Liver (tissue), 8 donors: ENCODE measurements at regions not wholly inside any gene's neighbourhood (a gene's known extent, or its start where the extent isn't known, plus 50 kb on each side); places are given as distances from the start of the nearest gene placed in this dataset.

Experiments
- DNase-seq: peaks from one replicate; pipeline ENCODE4 v3.0.0-alpha.2; 2017; ENCODE audit warnings: low spot score
- H3K27ac ChIP-seq, 2 donors: one replicate each; pipeline ENCODE4 v1.7.0; 2013; ENCODE audit warnings: inconsistent platforms in 2 of 2, low read length in 2 of 2, control low read depth in 1 of 2, low read depth in 1 of 2, mild to moderate bottlenecking in 1 of 2
- H3K27me3 ChIP-seq, 4 donors: one replicate each; pipeline versions ENCODE4 v1.6.1 to v1.7.0; 2013; ENCODE audit warnings: low read length in 3 of 4, inconsistent platforms in 1 of 4, mild to moderate bottlenecking in 1 of 4, moderate library complexity in 1 of 4; ENCODE audit not compliant: control insufficient read depth in 4 of 4, insufficient read depth in 4 of 4
- H3K36me3 ChIP-seq, 4 donors: one replicate each; pipeline versions ENCODE4 v1.6.1 to v1.7.0; 2013; ENCODE audit warnings: low read length in 3 of 4, mild to moderate bottlenecking in 3 of 4, low read depth in 1 of 4, moderate library complexity in 1 of 4; ENCODE audit not compliant: control insufficient read depth in 4 of 4, insufficient read depth in 3 of 4
- H3K4me1 ChIP-seq, 4 donors: one replicate each; pipeline versions ENCODE4 v1.6.1 to v1.7.0; 2013; ENCODE audit warnings: low read length in 3 of 4, mild to moderate bottlenecking in 3 of 4, moderate library complexity in 1 of 4; ENCODE audit not compliant: control insufficient read depth in 4 of 4, insufficient read depth in 4 of 4
- H3K4me3 ChIP-seq, 3 donors: one replicate each; pipeline versions ENCODE4 v1.6.1 to v1.7.0; 2013; ENCODE audit warnings: low read length in 3 of 3, control low read depth in 1 of 3, low read depth in 1 of 3, mild to moderate bottlenecking in 1 of 3
- H3K9ac ChIP-seq, 2 donors: one replicate each; pipeline ENCODE4 v1.7.0; 2013; ENCODE audit warnings: low read length in 2 of 2, mild to moderate bottlenecking in 2 of 2, moderate library complexity in 2 of 2, control low read depth in 1 of 2, low read depth in 1 of 2
- H3K9me3 ChIP-seq, 4 donors: one replicate each; pipeline versions ENCODE4 v1.6.1 to v1.7.0; 2013; ENCODE audit warnings: low read length in 3 of 4; ENCODE audit not compliant: control insufficient read depth in 4 of 4
- ATF3 ChIP-seq: IDR thresholded peaks from 2 replicates; pipeline ENCODE4 v1.6.1; 2016; ENCODE audit warnings: antibody characterized with exemption
- CTCF ChIP-seq: fragments of 150-350 bp; IDR thresholded peaks from 2 replicates; pipeline ENCODE4 v1.5.1; 2017; ENCODE audit warnings: improper control_type of control experiment, low read depth, low read length; ENCODE audit not compliant: missing input control
- EGR1 ChIP-seq, 2 donors: IDR thresholded peaks; 2 replicates each; pipeline ENCODE4 v1.6.1; 2016 to 2018; ENCODE audit warnings: antibody characterized with exemption in 2 of 2, low read depth in 2 of 2
- FOXA1 ChIP-seq: IDR thresholded peaks from 2 replicates; pipeline ENCODE4 v1.6.1; 2016; ENCODE audit warnings: antibody characterized with exemption
- FOXA2 ChIP-seq: IDR thresholded peaks from 2 replicates; pipeline ENCODE4 v1.6.1; 2016; ENCODE audit warnings: antibody characterized with exemption
- GABPA ChIP-seq, 2 donors: IDR thresholded peaks in 1 of 2; conservative IDR thresholded peaks in 1 of 2; 2 replicates each; pipeline ENCODE4 v1.6.1; 2016; ENCODE audit warnings: antibody characterized with exemption in 2 of 2, mild to moderate bottlenecking in 1 of 2, moderate library complexity in 1 of 2
- HNF4A ChIP-seq, 2 donors: conservative IDR thresholded peaks; 2 replicates each; pipeline ENCODE4 v1.6.1; 2016; ENCODE audit warnings: antibody characterized with exemption in 2 of 2, mild to moderate bottlenecking in 2 of 2
- HNF4G ChIP-seq: IDR thresholded peaks from 2 replicates; pipeline ENCODE4 v1.6.1; 2016; ENCODE audit warnings: antibody characterized with exemption
- JUND ChIP-seq, 2 donors: IDR thresholded peaks; 2 replicates each; pipeline ENCODE4 v1.6.1; 2016; ENCODE audit warnings: antibody characterized with exemption in 2 of 2
- MAX ChIP-seq: IDR thresholded peaks from 2 replicates; pipeline ENCODE4 v1.6.1; 2016; ENCODE audit warnings: antibody characterized with exemption
- NR2F2 ChIP-seq: IDR thresholded peaks from 2 replicates; pipeline ENCODE4 v1.6.1; 2016; ENCODE audit warnings: antibody characterized with exemption
- RAD21 ChIP-seq, 2 donors: IDR thresholded peaks; 2 replicates each; pipeline ENCODE4 v1.6.1; 2016; ENCODE audit warnings: antibody characterized with exemption in 2 of 2, mild to moderate bottlenecking in 2 of 2
- REST ChIP-seq: IDR thresholded peaks from 2 replicates; pipeline ENCODE4 v1.6.1; 2016; ENCODE audit warnings: antibody characterized with exemption, mild to moderate bottlenecking
- RXRA ChIP-seq, 2 donors: IDR thresholded peaks; 2 replicates each; pipeline ENCODE4 v1.6.1; 2017 to 2018; ENCODE audit warnings: antibody characterized with exemption in 2 of 2, mild to moderate bottlenecking in 1 of 2
- SP1 ChIP-seq: IDR thresholded peaks from 2 replicates; pipeline ENCODE4 v1.6.1; 2018; ENCODE audit warnings: antibody characterized with exemption, mild to moderate bottlenecking
- TAF1 ChIP-seq: conservative IDR thresholded peaks from 2 replicates; pipeline ENCODE4 v1.6.1; 2016; ENCODE audit warnings: antibody characterized with exemption, mild to moderate bottlenecking
- YY1 ChIP-seq: IDR thresholded peaks from 2 replicates; pipeline ENCODE4 v1.6.1; 2016; ENCODE audit warnings: antibody characterized with exemption, mild to moderate bottlenecking
- ZBTB33 ChIP-seq: IDR thresholded peaks from 2 replicates; pipeline ENCODE4 v1.6.1; 2016; ENCODE audit warnings: antibody characterized with exemption
- WGBS: extraction: QIAGEN DNeasy Blood & Tissue Kit; methylation state at CpG from one replicate; pipeline ENCODE4 v1.1.7; 2013; 5-methylcytosine and 5-hydroxymethylcytosine counted together
- donor health status: healthy.
- donor health status: healthy.
- donor health status: healthy.
- donor health status: healthy.
- donor health status: healthy.

GRCh38 chr13:106433066-106433465 lies 102.4 kb downstream of the EFNB2 start:
- no peaks in the 10 kb centered on the region for H3K9me3 ChIP-seq
- 46% methylated on average over 2 of the region's 2 CpGs for WGBS
- no peak overlapping the region for H3K27ac ChIP-seq
- no peaks in the 10 kb centered on the region for H3K4me1 ChIP-seq
- TF ChIP-seq EGR1 (IDR thresholded peaks at IDR 0.05; ENCODE audit: low read depth in 2 of 2), result no peak
- TF ChIP-seq ZBTB33, result no peak
- TF ChIP-seq SP1, result no peak
- TF ChIP-seq NR2F2, result no peak
- no peak for TF ChIP-seq YY1
- TF ChIP-seq FOXA2, result no peak
- no peak for TF ChIP-seq REST
- no peak for TF ChIP-seq FOXA1
- TF ChIP-seq ATF3, result no peak
- TF ChIP-seq HNF4G, result no peak
- TF ChIP-seq JUND (IDR thresholded peaks at IDR 0.05), result no peak
- TF ChIP-seq MAX, result no peak
- no peak for TF ChIP-seq HNF4A (conservative IDR thresholded peaks at IDR 0.05)
- no peak for TF ChIP-seq RAD21 (IDR thresholded peaks at IDR 0.05)
- TF ChIP-seq CTCF, result no peak
- no peak for TF ChIP-seq GABPA (IDR thresholded peaks at IDR 0.05 in 1 of 2, conservative IDR thresholded peaks at IDR 0.05 in 1 of 2)
- TF ChIP-seq RXRA (IDR thresholded peaks at IDR 0.05), result no peak
- no peak for TF ChIP-seq TAF1
- no peaks in the 10 kb centered on the region for H3K36me3 ChIP-seq
- H3K27me3 ChIP-seq, result peaks cover 0 to 4% (median 0%) of the 10 kb centered on the region in 4 donors
- no peak for DNase-seq
- H3K9ac ChIP-seq, result no peak overlapping the region
- H3K4me3 ChIP-seq, result no peak overlapping the region

GRCh38 chr13:106432636-106433035 lies 102.8 kb downstream of the EFNB2 start:
- H3K36me3 ChIP-seq, result no peaks in the 10 kb centered on the region
- no peak for TF ChIP-seq FOXA2
- no peak for TF ChIP-seq HNF4G
- no peak for TF ChIP-seq ZBTB33
- TF ChIP-seq YY1, result no peak
- no peak for TF ChIP-seq REST
- no peak for TF ChIP-seq TAF1
- TF ChIP-seq RAD21 (IDR thresholded peaks at IDR 0.05), result no peak
- no peak for TF ChIP-seq FOXA1
- no peak for TF ChIP-seq ATF3
- TF ChIP-seq JUND (IDR thresholded peaks at IDR 0.05), result no peak
- no peak for TF ChIP-seq EGR1 (IDR thresholded peaks at IDR 0.05; ENCODE audit: low read depth in 2 of 2)
- TF ChIP-seq RXRA (IDR thresholded peaks at IDR 0.05), result no peak
- H3K4me3 ChIP-seq, result no peak overlapping the region
- H3K9me3 ChIP-seq, result no peaks in the 10 kb centered on the region
- H3K9ac ChIP-seq, result no peak overlapping the region
- no peaks in the 10 kb centered on the region for H3K4me1 ChIP-seq
- H3K27me3 ChIP-seq, result peaks cover 0 to 3% (median 0%) of the 10 kb centered on the region in 4 donors
- DNase-seq, result no peak
- WGBS, result 57% methylated on average over 3 of the region's 3 CpGs
- no peak overlapping the region for H3K27ac ChIP-seq
